GM23248 (cell line): ENCODE measurements at regions not wholly inside any gene's neighbourhood (a gene's known extent, or its start where the extent isn't known, plus 50 kb on each side); places are given as distances from the start of the nearest gene placed in this dataset.

Source experiments
- DNase-seq: peaks from one replicate; pipeline ENCODE4 v3.0.0-alpha.2; 2015
- H2AFZ ChIP-seq: fragments of 200-600 bp; sonication (generic); 2 replicates; pipeline ENCODE4 v1.6.1; 2016; ENCODE audit warnings: antibody characterized with exemption
- H3F3A ChIP-seq: fragments of 200-600 bp; sonication (generic); 2 replicates; pipeline ENCODE4 v1.6.1; 2016; ENCODE audit warnings: mild to moderate bottlenecking, antibody characterized with exemption, mixed run types; ENCODE audit not compliant: insufficient read depth
- H3K27ac ChIP-seq: fragments of 200-600 bp; sonication (generic); 2 replicates; pipeline ENCODE4 v1.5.1; 2016; ENCODE audit warnings: mild to moderate bottlenecking
- H3K27me3 ChIP-seq: fragments of 200-600 bp; sonication (generic); replicated peaks from 2 replicates; pipeline ENCODE4 v1.6.1; 2016; ENCODE audit warnings: mild to moderate bottlenecking; ENCODE audit not compliant: insufficient read depth
- H3K36me3 ChIP-seq: fragments of 200-600 bp; sonication (generic); 2 replicates; pipeline ENCODE4 v1.6.1; 2016; ENCODE audit warnings: low read depth, mild to moderate bottlenecking
- H3K4me1 ChIP-seq: fragments of 200-600 bp; sonication (generic); 2 replicates; pipeline ENCODE4 v1.6.1; 2016; ENCODE audit warnings: mild to moderate bottlenecking; ENCODE audit not compliant: insufficient read depth
- H3K4me2 ChIP-seq: fragments of 200-600 bp; sonication (generic); one replicate; pipeline ENCODE4 v1.6.1; 2016; ENCODE audit warnings: mild to moderate bottlenecking; ENCODE audit not compliant: unreplicated experiment
- H3K4me3 ChIP-seq: fragments of 200-600 bp; sonication (generic); 2 replicates; pipeline ENCODE4 v1.5.1; 2016; ENCODE audit warnings: mild to moderate bottlenecking
- H3K79me2 ChIP-seq: fragments of 200-600 bp; sonication (generic); 2 replicates; pipeline ENCODE4 v1.6.1; 2016; ENCODE audit warnings: mild to moderate bottlenecking; ENCODE audit not compliant: insufficient read depth
- H3K9ac ChIP-seq: fragments of 200-600 bp; sonication (generic); 2 replicates; pipeline ENCODE4 v1.6.1; 2016; ENCODE audit warnings: mild to moderate bottlenecking
- H3K9me2 ChIP-seq: fragments of 200-600 bp; sonication (generic); 2 replicates; pipeline ENCODE4 v1.6.1; 2016; ENCODE audit warnings: mixed run types, mild to moderate bottlenecking, moderate library complexity; ENCODE audit not compliant: insufficient read depth
- H3K9me3 ChIP-seq: fragments of 200-600 bp; sonication (generic); one replicate; pipeline ENCODE4 v1.6.1; 2017; ENCODE audit warnings: low read depth
- H4K20me1 ChIP-seq: fragments of 200-600 bp; sonication (generic); 2 replicates; pipeline ENCODE4 v1.6.0; 2016; ENCODE audit not compliant: insufficient read depth
- EZH2 ChIP-seq: fragments of 200-600 bp; sonication (generic); IDR thresholded peaks from 2 replicates; pipeline ENCODE4 v1.6.1; 2018; ENCODE audit warnings: antibody characterized with exemption, mild to moderate bottlenecking; ENCODE audit not compliant: insufficient read depth, poor library complexity, severe bottlenecking
- EZH2phosphoT487 ChIP-seq: fragments of 200-600 bp; sonication (generic); IDR thresholded peaks from 2 replicates; pipeline ENCODE4 v1.6.1; 2018; ENCODE audit warnings: antibody characterized with exemption, moderate library complexity, mild to moderate bottlenecking, low read depth; ENCODE audit not compliant: insufficient read depth
- WGBS, 2 experiments: methylation state at CpG; one replicate each; pipeline ENCODE4 v1.1.6; 2015 to 2017; ENCODE audit warnings: low lambda C conversion rate in 2 of 2, low coverage in 1 of 2; ENCODE audit errors: missing lambda C conversion rate in 2 of 2; 5-methylcytosine and 5-hydroxymethylcytosine counted together
- in situ Hi-C: fragments of 300-500 bp; cut with MboI; formaldehyde crosslinking; loops from 2 replicates; pipeline ENCODE4 v1.15.0; 2020

- no peak overlapping the region for H3K4me2 ChIP-seq
- H3K9ac ChIP-seq, result no peak overlapping the region
- 0 out of 2 replicates have a peak, but pooled peaks cover 2% of the 10 kb centered on the region for H4K20me1 ChIP-seq
- no peak overlapping the region for H3K4me3 ChIP-seq
- no peak for TF ChIP-seq EZH2
- TF ChIP-seq EZH2phosphoT487, result no peak
- no peak overlapping the region for H2AFZ ChIP-seq
- no peak overlapping the region for H3K27ac ChIP-seq
- no peaks in the 10 kb centered on the region for H3K36me3 ChIP-seq
- 50% methylated on average over 1 of the region's 1 CpG for WGBS, 2 experiments
- H3K9me2 ChIP-seq, result no peaks in the 10 kb centered on the region
- no peaks in the 10 kb centered on the region for H3K9me3 ChIP-seq
- in situ Hi-C loops, result no loop called here
- peaks cover 5% of the 10 kb centered on the region; the same call in 1 of the 2 replicates for H3K27me3 ChIP-seq
- no peak for DNase-seq
- H3F3A ChIP-seq, result no peaks in the 10 kb centered on the region
- H3K4me1 ChIP-seq, result no peaks in the 10 kb centered on the region
- no peaks in the 10 kb centered on the region for H3K79me2 ChIP-seq
Measured at GRCh38 chr9:1938135-1938534, 77.0 kb upstream of the SMARCA2 start.

DNA sequence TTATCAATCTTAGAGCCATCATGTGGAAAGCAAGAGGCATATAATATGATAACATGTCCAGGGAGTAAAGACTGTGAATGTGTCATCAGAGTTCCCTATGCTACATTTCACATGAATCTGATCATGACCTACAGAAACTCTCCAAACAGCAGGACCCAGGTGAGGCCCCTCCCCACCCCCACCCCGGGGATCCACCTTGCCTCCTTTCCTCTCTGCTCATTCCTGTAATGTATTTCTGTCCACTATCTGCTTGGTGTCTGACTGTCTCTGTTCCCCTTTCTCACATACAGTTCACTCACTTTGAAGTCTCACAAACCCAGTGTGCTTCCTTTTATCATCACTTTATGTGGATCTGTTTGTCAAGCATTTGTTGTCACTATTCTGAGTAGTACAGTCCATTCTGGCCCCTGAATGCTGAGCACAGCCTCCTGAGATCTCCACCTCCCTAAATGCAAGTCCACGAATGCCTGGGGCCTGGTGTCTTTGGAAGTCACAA is 76.4 kb upstream of the SMARCA2 start:
- Histone ChIP-seq H3K9me3 (no peaks in the 10 kb centered on the region), H4K20me1 (0 out of 2 replicates have a peak, but pooled peaks cover 2% of the 10 kb centered on the region), H3K27me3 (peaks cover 5% of the 10 kb centered on the region; the same call in 1 of the 2 replicates), H3K36me3 (no peaks in the 10 kb centered on the region), H3K4me2 (no peak overlapping the region), H3K9ac (no peak overlapping the region), H3K4me3 (no peak overlapping the region), H3K9me2 (no peaks in the 10 kb centered on the region), H3K27ac (no peak overlapping the region), H3F3A (no peaks in the 10 kb centered on the region), H3K79me2 (no peaks in the 10 kb centered on the region), H2AFZ (no peak overlapping the region), H3K4me1 (no peaks in the 10 kb centered on the region)
- TF ChIP-seq EZH2 (no peak), EZH2phosphoT487 (no peak)
- in situ Hi-C loops, result no loop called here
- 41 to 78% methylated on average over 1 to 2 of the region's 2 CpGs for WGBS, 2 experiments
- DNase-seq, result no peak

- H3K4me3 ChIP-seq, result no peak overlapping the region
- H3K4me1 ChIP-seq, result no peaks in the 10 kb centered on the region
- 45 to 62% methylated on average over 1 of the region's 1 CpG for WGBS, 2 experiments
- no peaks in the 10 kb centered on the region for H3K9me2 ChIP-seq
- 0 out of 2 replicates have a peak, but pooled peaks cover 2% of the 10 kb centered on the region for H4K20me1 ChIP-seq
- H3K27me3 ChIP-seq, result peaks cover 5% of the 10 kb centered on the region; the same call in 1 of the 2 replicates
- H3K27ac ChIP-seq, result no peak overlapping the region
- no peaks in the 10 kb centered on the region for H3K9me3 ChIP-seq
- no peaks in the 10 kb centered on the region for H3F3A ChIP-seq
- no peaks in the 10 kb centered on the region for H3K79me2 ChIP-seq
- in situ Hi-C loops, result no loop called here
- H3K9ac ChIP-seq, result no peak overlapping the region
- H3K4me2 ChIP-seq, result no peak overlapping the region
- no peaks in the 10 kb centered on the region for H3K36me3 ChIP-seq
- no peak overlapping the region for H2AFZ ChIP-seq
- no peak for DNase-seq
- TF ChIP-seq EZH2 (no peak), EZH2phosphoT487 (no peak)
Measured at GRCh38 chr9:1939466-1939865, 75.7 kb upstream of the SMARCA2 start.

DNA sequence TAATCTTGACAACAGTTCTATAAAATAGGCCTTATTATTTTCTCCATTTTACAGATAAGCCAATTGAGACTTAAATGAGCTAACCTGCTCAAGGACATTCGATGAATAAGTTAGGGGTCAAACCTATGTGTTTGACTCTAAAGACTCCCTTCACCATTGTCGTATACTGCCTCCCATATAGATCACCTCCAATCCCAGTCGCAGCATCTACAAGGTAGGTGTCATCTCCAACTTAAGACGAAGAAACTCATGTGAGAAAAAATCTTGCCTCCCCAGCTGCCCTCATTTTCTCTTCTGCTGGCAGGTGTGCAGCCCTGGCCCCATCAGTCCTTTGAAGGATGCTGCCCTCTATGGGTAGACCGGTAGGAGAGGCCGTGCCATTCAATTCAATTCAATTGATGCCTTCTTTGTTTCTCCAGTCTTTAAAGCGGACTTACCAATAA is 75.2 kb upstream of the SMARCA2 start:
- Histone ChIP-seq H3K36me3 (no peaks in the 10 kb centered on the region), H3K27me3 (peaks cover 5% of the 10 kb centered on the region; the same call in 1 of the 2 replicates), H4K20me1 (0 out of 2 replicates have a peak, but pooled peaks cover 2% of the 10 kb centered on the region), H3K9me3 (no peaks in the 10 kb centered on the region), H3K27ac (no peak overlapping the region), H3K4me3 (no peak overlapping the region), H3K9me2 (no peaks in the 10 kb centered on the region), H3K4me2 (no peak overlapping the region), H3K4me1 (no peaks in the 10 kb centered on the region), H3K9ac (no peak overlapping the region), H2AFZ (no peak overlapping the region), H3K79me2 (no peaks in the 10 kb centered on the region), H3F3A (no peaks in the 10 kb centered on the region)
- in situ Hi-C loops, result no loop called here
- 59% methylated on average over 7 of the region's 7 CpGs for WGBS, 2 experiments
- no peak for TF ChIP-seq EZH2phosphoT487
- no peak for TF ChIP-seq EZH2
- peak; percentile 38 for DNase-seq
